ENCODE measurements at regions not wholly inside any gene's neighbourhood (a gene's known extent, or its start where the extent isn't known, plus 50 kb on each side); places are given as distances from the start of the nearest gene placed in this dataset.
A peak's percentile ranks its signal among the peaks of the same experiment; 100 is the strongest.
"Not testable (repeated sequence)": the region's sequence is repeated elsewhere in the genome, so short reads cannot be mapped to it uniquely, and the experiment has no call there.

DNA sequence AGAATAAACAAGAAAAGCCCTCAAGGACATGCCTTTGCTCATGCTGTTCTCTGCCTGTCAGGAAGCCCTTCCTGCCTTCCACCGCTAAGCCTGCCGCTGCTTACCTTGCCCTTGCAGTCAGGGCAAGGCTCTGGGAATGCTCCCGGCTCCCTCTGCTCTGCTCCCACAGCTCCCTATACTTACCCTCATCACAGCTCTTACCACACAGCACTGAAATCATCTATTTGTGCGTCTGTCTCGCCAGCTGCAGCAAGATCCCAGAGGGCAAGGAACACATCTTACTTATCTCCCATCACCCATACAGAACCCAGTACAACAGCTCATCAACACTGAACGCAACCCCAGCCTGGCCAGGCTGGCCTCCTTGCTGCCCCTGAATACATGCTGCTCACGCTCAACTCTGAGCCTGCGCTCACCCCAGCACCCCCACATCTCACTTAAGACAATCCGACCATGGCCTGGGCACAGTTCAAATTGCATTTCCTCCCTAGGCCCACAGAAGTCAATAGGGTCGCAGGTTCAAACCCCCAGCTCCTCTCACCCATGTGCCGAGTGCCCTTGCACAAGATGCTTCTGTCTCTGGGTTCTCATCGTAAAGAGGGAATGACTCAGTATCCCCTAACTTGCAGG lies 161.8 kb downstream of the IGLL1 start:
- H3K27ac Mint-ChIP-seq, result peak overlapping the region; percentile 68

DNA sequence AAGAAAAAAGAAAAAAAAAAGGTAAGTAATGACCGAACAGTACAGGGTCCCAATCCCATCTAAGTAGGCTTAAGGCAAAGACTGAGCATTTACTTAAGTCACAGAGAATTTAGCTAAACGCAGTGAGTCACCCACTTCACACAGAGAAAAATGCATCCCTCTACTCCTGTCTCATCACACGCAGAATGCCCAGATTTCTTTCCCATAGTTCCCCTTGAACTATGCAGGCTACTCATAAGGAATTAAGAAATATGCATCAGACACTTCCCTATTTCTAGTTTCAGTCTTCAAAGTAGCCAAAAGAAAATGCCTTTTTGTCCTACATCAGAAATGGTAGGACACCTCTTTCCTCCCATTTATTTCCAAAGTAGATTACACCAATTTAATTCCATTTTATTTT lies 162.8 kb downstream of the IGLL1 start:
- H3K36me3 Mint-ChIP-seq (ENCODE audit: low read depth); DNase-seq; H3K27ac Mint-ChIP-seq; H3K27me3 Mint-ChIP-seq (ENCODE audit: low read depth, poor library complexity); H3K4me3 Mint-ChIP-seq; H3K9me3 Mint-ChIP-seq: not testable (repeated sequence)
- H3K4me1 Mint-ChIP-seq, result peaks cover 53% of the 10 kb centered on the region

More for the DNA sequence above, 161.8 kb downstream of the IGLL1 start:
- DNase-seq, result no peak
- H3K27me3 Mint-ChIP-seq (ENCODE audit: low read depth, poor library complexity), result no peaks in the 10 kb centered on the region
- H3K36me3 Mint-ChIP-seq (ENCODE audit: low read depth), result no peaks in the 10 kb centered on the region
- H3K9me3 Mint-ChIP-seq, result no peaks in the 10 kb centered on the region
- peaks cover 53% of the 10 kb centered on the region for H3K4me1 Mint-ChIP-seq
- H3K4me3 Mint-ChIP-seq, result no peak overlapping the region
- TF ChIP-seq, protein P1, sequence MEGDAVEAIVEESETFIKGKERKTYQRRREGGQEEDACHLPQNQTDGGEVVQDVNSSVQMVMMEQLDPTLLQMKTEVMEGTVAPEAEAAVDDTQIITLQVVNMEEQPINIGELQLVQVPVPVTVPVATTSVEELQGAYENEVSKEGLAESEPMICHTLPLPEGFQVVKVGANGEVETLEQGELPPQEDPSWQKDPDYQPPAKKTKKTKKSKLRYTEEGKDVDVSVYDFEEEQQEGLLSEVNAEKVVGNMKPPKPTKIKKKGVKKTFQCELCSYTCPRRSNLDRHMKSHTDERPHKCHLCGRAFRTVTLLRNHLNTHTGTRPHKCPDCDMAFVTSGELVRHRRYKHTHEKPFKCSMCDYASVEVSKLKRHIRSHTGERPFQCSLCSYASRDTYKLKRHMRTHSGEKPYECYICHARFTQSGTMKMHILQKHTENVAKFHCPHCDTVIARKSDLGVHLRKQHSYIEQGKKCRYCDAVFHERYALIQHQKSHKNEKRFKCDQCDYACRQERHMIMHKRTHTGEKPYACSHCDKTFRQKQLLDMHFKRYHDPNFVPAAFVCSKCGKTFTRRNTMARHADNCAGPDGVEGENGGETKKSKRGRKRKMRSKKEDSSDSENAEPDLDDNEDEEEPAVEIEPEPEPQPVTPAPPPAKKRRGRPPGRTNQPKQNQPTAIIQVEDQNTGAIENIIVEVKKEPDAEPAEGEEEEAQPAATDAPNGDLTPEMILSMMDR (IDR thresholded peaks at IDR 0.05), result no peak

DNA sequence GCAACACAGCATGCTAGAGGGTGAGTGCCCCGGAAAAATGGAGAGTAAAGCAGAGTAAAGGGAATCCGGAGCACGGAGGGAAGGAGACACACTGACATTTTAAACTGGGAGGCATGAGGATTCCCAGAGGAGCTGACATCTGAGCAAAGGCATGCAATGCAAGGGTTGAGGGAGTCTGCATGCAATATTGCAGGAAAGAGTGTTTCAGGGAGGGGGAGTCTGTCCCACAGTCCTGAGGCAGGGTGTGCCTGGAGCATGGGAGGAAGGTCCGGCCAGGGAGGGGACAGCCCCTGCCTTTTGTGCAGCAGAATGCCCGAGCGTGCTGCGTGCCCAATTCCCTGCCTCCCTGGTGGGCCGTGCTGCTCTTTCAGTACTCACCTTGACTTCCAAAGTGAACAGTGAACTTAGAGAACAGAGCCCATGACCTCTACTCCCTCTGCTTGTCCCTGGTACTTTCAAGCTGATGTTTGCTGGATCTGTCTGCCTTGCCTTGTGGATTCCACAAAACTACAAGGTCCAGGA lies 163.9 kb downstream of the IGLL1 start:
- not testable (repeated sequence) for H3K27me3 Mint-ChIP-seq (ENCODE audit: low read depth, poor library complexity); DNase-seq

DNA sequence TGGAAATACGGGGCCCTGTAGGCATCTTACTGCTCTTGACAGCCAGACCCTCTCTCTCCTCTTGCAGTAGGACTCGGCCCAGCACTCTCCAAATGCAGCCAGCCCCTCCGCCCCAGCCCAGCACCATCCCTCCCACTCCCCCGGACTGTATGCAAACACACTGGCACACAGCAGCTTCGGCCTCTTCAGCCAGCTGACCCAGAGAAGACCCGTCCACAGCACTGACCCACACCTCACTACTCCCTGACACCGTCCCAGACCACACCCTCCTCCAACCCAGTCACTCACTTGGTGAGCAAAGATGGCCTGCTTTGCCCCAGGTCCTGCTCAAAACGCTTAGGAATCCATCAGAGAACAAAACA lies 164.6 kb downstream of the IGLL1 start:
- no peak for DNase-seq
- Mint-ChIP-seq H3K4me3 (no peak overlapping the region), H3K4me1 (peaks cover 46% of the 10 kb centered on the region), H3K9me3 (peaks cover 4% of the 10 kb centered on the region), H3K27ac (peak overlapping the region; percentile 80), H3K36me3 (ENCODE audit: low read depth) (no peaks in the 10 kb centered on the region), H3K27me3 (ENCODE audit: low read depth, poor library complexity) (no peaks in the 10 kb centered on the region)
- TF ChIP-seq, protein P1 (IDR thresholded peaks at IDR 0.05), result no peak

More for the DNA sequence above, 163.9 kb downstream of the IGLL1 start:
- H3K4me1 Mint-ChIP-seq, result peaks cover 52% of the 10 kb centered on the region
- H3K4me3 Mint-ChIP-seq; H3K36me3 Mint-ChIP-seq (ENCODE audit: low read depth); H3K9me3 Mint-ChIP-seq: not testable (repeated sequence)
- peak overlapping the region; percentile 87 for H3K27ac Mint-ChIP-seq

DNA sequence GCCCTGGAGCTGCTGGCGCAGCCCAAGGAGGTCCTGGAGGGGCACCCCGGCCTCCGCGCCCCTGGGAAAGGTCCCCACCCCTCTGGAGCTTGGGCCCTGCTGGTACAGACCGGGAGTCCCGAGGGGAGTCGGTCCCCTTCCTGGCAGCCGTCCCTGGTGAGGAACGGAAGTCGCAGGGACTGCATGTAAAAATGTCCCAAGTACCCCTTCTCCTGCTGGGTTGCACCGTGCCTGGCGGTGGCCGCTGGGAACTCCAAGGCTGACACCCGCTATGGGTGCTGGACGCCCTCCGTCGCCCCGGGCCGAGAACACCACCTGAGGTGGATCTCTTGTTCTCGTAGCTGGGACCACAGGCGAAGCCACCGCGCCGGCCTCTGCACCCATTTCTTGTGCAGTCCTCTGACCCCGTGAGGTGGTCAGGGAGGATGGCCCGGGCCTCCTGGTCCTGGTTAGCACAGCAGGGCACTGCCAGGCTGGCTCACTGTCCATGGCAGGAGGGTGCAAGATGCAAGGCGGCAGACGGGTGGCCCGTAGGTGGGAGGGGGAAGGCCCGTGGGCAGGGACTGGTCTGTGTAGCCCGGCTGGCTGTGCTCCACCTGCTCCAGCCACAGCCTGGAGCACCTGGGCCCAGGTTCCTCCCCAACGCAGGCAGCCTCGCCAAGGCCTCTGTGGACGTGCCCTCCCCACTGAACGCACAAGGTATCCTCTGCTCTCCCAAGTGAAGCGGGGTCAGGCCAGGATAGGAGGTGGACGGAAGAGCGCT lies 165.2 kb downstream of the IGLL1 start:
- TF ChIP-seq, protein P1 (IDR thresholded peaks at IDR 0.05), result no peak
- H3K36me3 Mint-ChIP-seq (ENCODE audit: low read depth), result no peaks in the 10 kb centered on the region
- no peak overlapping the region for H3K27ac Mint-ChIP-seq
- H3K4me3 Mint-ChIP-seq, result no peak overlapping the region
- peaks cover 46% of the 10 kb centered on the region for H3K4me1 Mint-ChIP-seq
- H3K27me3 Mint-ChIP-seq (ENCODE audit: low read depth, poor library complexity), result no peaks in the 10 kb centered on the region
- peaks cover 4% of the 10 kb centered on the region for H3K9me3 Mint-ChIP-seq
- DNase-seq, result no peak

DNA sequence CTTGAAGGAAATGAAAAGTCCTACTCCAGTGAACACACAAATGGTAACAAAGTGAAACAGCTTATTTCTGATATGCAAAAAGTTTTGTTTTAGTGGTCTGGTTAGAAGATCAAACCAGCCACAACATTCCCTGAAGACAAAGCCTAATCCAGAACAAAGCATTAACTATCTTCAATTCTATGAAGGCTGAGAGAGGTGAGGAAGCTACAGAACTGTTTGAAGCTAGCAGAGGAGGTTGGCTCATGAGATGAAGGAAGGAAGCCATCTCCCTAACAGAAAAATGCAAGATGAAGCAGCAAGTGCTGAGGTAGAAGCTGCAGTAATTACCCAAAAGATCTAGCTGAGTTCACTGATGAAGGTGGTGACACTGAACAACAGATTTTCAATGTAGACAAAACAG lies 168.4 kb downstream of the IGLL1 start:
- peaks cover 4% of the 10 kb centered on the region for H3K9me3 Mint-ChIP-seq
- DNase-seq, result no peak
- TF ChIP-seq, protein P1 (IDR thresholded peaks at IDR 0.05), result no peak
- H3K27ac Mint-ChIP-seq, result no peak overlapping the region
- H3K27me3 Mint-ChIP-seq (ENCODE audit: low read depth, poor library complexity), result peaks cover 2% of the 10 kb centered on the region
- H3K4me1 Mint-ChIP-seq, result peaks cover 48% of the 10 kb centered on the region
- H3K4me3 Mint-ChIP-seq, result no peak overlapping the region
- no peaks in the 10 kb centered on the region for H3K36me3 Mint-ChIP-seq (ENCODE audit: low read depth)
